ENCODE measurements at regions not wholly inside any gene's neighbourhood (a gene's known extent, or its start where the extent isn't known, plus 50 kb on each side); places are given as distances from the start of the nearest gene placed in this dataset.

- BruUV-seq (replicated peaks), result no TSS peak
- Histone ChIP-seq H3K79me2 (ENCODE audit: control insufficient read depth, insufficient read depth, low read length) (no peaks in the 10 kb centered on the region), H3K9me3 (replicated peaks; ENCODE audit: control insufficient read depth, insufficient read depth, low read length) (no peaks in the 10 kb centered on the region), H4K20me1 (replicated peaks; ENCODE audit: control insufficient read depth, extremely low read depth, insufficient read depth, low read length) (no peaks in the 10 kb centered on the region), H3K4me2 (ENCODE audit: insufficient read depth, low read length) (no peak overlapping the region), H3K27me3 (ENCODE audit: control insufficient read depth in 2 of 2, insufficient read depth in 2 of 2, low read length in 2 of 2) (no peaks in the 10 kb centered on the region), H2AFZ (ENCODE audit: low read depth, low read length) (no peak overlapping the region), H3K4me1 (ENCODE audit: control insufficient read depth, extremely low read depth, insufficient read depth, low read length) (no peaks in the 10 kb centered on the region), H3K9me1 (replicated peaks; ENCODE audit: control insufficient read depth, extremely low read depth, insufficient read depth, low read length) (no peaks in the 10 kb centered on the region), H3K4me3 (replicated peaks in 1 of 3; ENCODE audit: insufficient read depth in 1 of 3, low read depth in 1 of 3, low read length in 3 of 3) (no peak overlapping the region), H3K27ac (ENCODE audit: insufficient read depth, low read depth, low read length) (no peak overlapping the region), H3K9ac (replicated peaks; ENCODE audit: extremely low read depth, insufficient read depth, low read length) (no peak overlapping the region), H3K36me3 (ENCODE audit: control insufficient read depth in 2 of 2, extremely low read depth in 1 of 2, insufficient read depth in 2 of 2, low read length in 2 of 2) (no peaks in the 10 kb centered on the region)
- POLR2A ChIA-PET, result no interaction called here
- dilution Hi-C loops (cut with MboI; ENCODE audit: extremely low pct_ligation_motif_present, low sequenced_read_pairs), result no loop called here
- intact Hi-C loops (cut with micrococcal nuclease), result no loop called here
- CTCF ChIA-PET, result no interaction called here
- DNase-seq (ENCODE audit: low read depth, low spot score) (no peak), FAIRE-seq (no peak)
- no peak for TF ChIP-seq MYC (IDR thresholded peaks at IDR 0.05; ENCODE audit: low read depth, low read length)
- no peak for TF ChIP-seq MAX (IDR thresholded peaks at IDR 0.05; ENCODE audit: insufficient read depth, insufficient read length)
- TF ChIP-seq POLR2AphosphoS5 (IDR thresholded peaks at IDR 0.05; ENCODE audit: insufficient read depth, low read depth, low read length), result no peak
- TF ChIP-seq EZH2 (IDR thresholded peaks at IDR 0.05; ENCODE audit: borderline replicate concordance, low read depth, low read length, severe bottlenecking), result no peak
- TF ChIP-seq POLR2A (IDR thresholded peaks at IDR 0.05; ENCODE audit: low read depth, low read length), result no peak
- TF ChIP-seq GATA2 (IDR thresholded peaks at IDR 0.05; ENCODE audit: insufficient read depth, insufficient read length, low read depth, low read length), result no peak
Measured at GRCh38 chr3:8087951-8088350, 413.7 kb upstream of the LMCD1 start.

- POLR2A ChIA-PET, result no interaction called here
- FAIRE-seq, result no peak
- no TSS peak for BruUV-seq (replicated peaks)
- no peak overlapping the region for H3K4me3 ChIP-seq (replicated peaks in 1 of 3; ENCODE audit: insufficient read depth in 1 of 3, low read depth in 1 of 3, low read length in 3 of 3)
- no peak overlapping the region for H2AFZ ChIP-seq (ENCODE audit: low read depth, low read length)
- no peak for DNase-seq (ENCODE audit: low read depth, low spot score)
- H3K27ac ChIP-seq (ENCODE audit: insufficient read depth, low read depth, low read length), result no peak overlapping the region
- no peaks in the 10 kb centered on the region for H3K79me2 ChIP-seq (ENCODE audit: control insufficient read depth, insufficient read depth, low read length)
- no peaks in the 10 kb centered on the region for H4K20me1 ChIP-seq (replicated peaks; ENCODE audit: control insufficient read depth, extremely low read depth, insufficient read depth, low read length)
- no peaks in the 10 kb centered on the region for H3K9me1 ChIP-seq (replicated peaks; ENCODE audit: control insufficient read depth, extremely low read depth, insufficient read depth, low read length)
- CTCF ChIA-PET, result interaction anchor here (1.9 kb wide), 1 partner anchor 17 kb away, joined by 9 read pairs; no protein-coding TSS in a partner anchor
- no peaks in the 10 kb centered on the region for H3K36me3 ChIP-seq (ENCODE audit: control insufficient read depth in 2 of 2, extremely low read depth in 1 of 2, insufficient read depth in 2 of 2, low read length in 2 of 2)
- no peak overlapping the region for H3K9ac ChIP-seq (replicated peaks; ENCODE audit: extremely low read depth, insufficient read depth, low read length)
- dilution Hi-C loops (cut with MboI; ENCODE audit: extremely low pct_ligation_motif_present, low sequenced_read_pairs), result no loop called here
- H3K4me2 ChIP-seq (ENCODE audit: insufficient read depth, low read length), result no peak overlapping the region
- intact Hi-C loops (cut with micrococcal nuclease), result no loop called here
- no peaks in the 10 kb centered on the region for H3K4me1 ChIP-seq (ENCODE audit: control insufficient read depth, extremely low read depth, insufficient read depth, low read length)
- H3K9me3 ChIP-seq (replicated peaks; ENCODE audit: control insufficient read depth, insufficient read depth, low read length), result no peaks in the 10 kb centered on the region
- no peak for TF ChIP-seq GATA2 (IDR thresholded peaks at IDR 0.05; ENCODE audit: insufficient read depth, insufficient read length, low read depth, low read length)
- TF ChIP-seq JUN (IDR thresholded peaks at IDR 0.05; ENCODE audit: borderline replicate concordance, insufficient read depth, insufficient read length, low read depth), result no peak
- TF ChIP-seq MYC (IDR thresholded peaks at IDR 0.05; ENCODE audit: low read depth, low read length), result no peak
- no peak for TF ChIP-seq CTCF (IDR thresholded peaks at IDR 0.05; ENCODE audit: extremely low read depth in 1 of 2, insufficient read depth in 1 of 2, low read depth in 1 of 2, low read length in 2 of 2)
- no peak for TF ChIP-seq FOS (IDR thresholded peaks at IDR 0.05; ENCODE audit: borderline replicate concordance, insufficient read depth, low read length)
- TF ChIP-seq EZH2 (IDR thresholded peaks at IDR 0.05; ENCODE audit: borderline replicate concordance, low read depth, low read length, severe bottlenecking), result no peak
- TF ChIP-seq POLR2AphosphoS5 (IDR thresholded peaks at IDR 0.05; ENCODE audit: insufficient read depth, low read depth, low read length), result no peak
- TF ChIP-seq MAX (IDR thresholded peaks at IDR 0.05; ENCODE audit: insufficient read depth, insufficient read length), result no peak
- TF ChIP-seq POLR2A (IDR thresholded peaks at IDR 0.05; ENCODE audit: low read depth, low read length), result no peak
- H3K27me3 ChIP-seq (ENCODE audit: control insufficient read depth in 2 of 2, insufficient read depth in 2 of 2, low read length in 2 of 2), result no peaks in the 10 kb centered on the region
Measured at GRCh38 chr3:8094415-8094814, 407.2 kb upstream of the LMCD1 start.

All from endothelial cell of umbilical vein (primary cell).